Liver (tissue), 8 donors: ENCODE measurements at regions not wholly inside any gene's neighbourhood (a gene's known extent, or its start where the extent isn't known, plus 50 kb on each side); places are given as distances from the start of the nearest gene placed in this dataset.

Source experiments
- DNase-seq: peaks from one replicate; pipeline ENCODE4 v3.0.0-alpha.2; 2017; ENCODE audit warnings: low spot score
- H3K27ac ChIP-seq, 2 donors: one replicate each; pipeline ENCODE4 v1.7.0; 2013; ENCODE audit warnings: inconsistent platforms in 2 of 2, low read length in 2 of 2, control low read depth in 1 of 2, low read depth in 1 of 2, mild to moderate bottlenecking in 1 of 2
- H3K27me3 ChIP-seq, 4 donors: one replicate each; pipeline versions ENCODE4 v1.6.1 to v1.7.0; 2013; ENCODE audit warnings: low read length in 3 of 4, inconsistent platforms in 1 of 4, mild to moderate bottlenecking in 1 of 4, moderate library complexity in 1 of 4; ENCODE audit not compliant: control insufficient read depth in 4 of 4, insufficient read depth in 4 of 4
- H3K36me3 ChIP-seq, 4 donors: one replicate each; pipeline versions ENCODE4 v1.6.1 to v1.7.0; 2013; ENCODE audit warnings: low read length in 3 of 4, mild to moderate bottlenecking in 3 of 4, low read depth in 1 of 4, moderate library complexity in 1 of 4; ENCODE audit not compliant: control insufficient read depth in 4 of 4, insufficient read depth in 3 of 4
- H3K4me1 ChIP-seq, 4 donors: one replicate each; pipeline versions ENCODE4 v1.6.1 to v1.7.0; 2013; ENCODE audit warnings: low read length in 3 of 4, mild to moderate bottlenecking in 3 of 4, moderate library complexity in 1 of 4; ENCODE audit not compliant: control insufficient read depth in 4 of 4, insufficient read depth in 4 of 4
- H3K4me3 ChIP-seq, 3 donors: one replicate each; pipeline versions ENCODE4 v1.6.1 to v1.7.0; 2013; ENCODE audit warnings: low read length in 3 of 3, control low read depth in 1 of 3, low read depth in 1 of 3, mild to moderate bottlenecking in 1 of 3
- H3K9ac ChIP-seq, 2 donors: one replicate each; pipeline ENCODE4 v1.7.0; 2013; ENCODE audit warnings: low read length in 2 of 2, mild to moderate bottlenecking in 2 of 2, moderate library complexity in 2 of 2, control low read depth in 1 of 2, low read depth in 1 of 2
- H3K9me3 ChIP-seq, 4 donors: one replicate each; pipeline versions ENCODE4 v1.6.1 to v1.7.0; 2013; ENCODE audit warnings: low read length in 3 of 4; ENCODE audit not compliant: control insufficient read depth in 4 of 4
- ATF3 ChIP-seq: IDR thresholded peaks from 2 replicates; pipeline ENCODE4 v1.6.1; 2016; ENCODE audit warnings: antibody characterized with exemption
- CTCF ChIP-seq: fragments of 150-350 bp; IDR thresholded peaks from 2 replicates; pipeline ENCODE4 v1.5.1; 2017; ENCODE audit warnings: improper control_type of control experiment, low read depth, low read length; ENCODE audit not compliant: missing input control
- EGR1 ChIP-seq, 2 donors: IDR thresholded peaks; 2 replicates each; pipeline ENCODE4 v1.6.1; 2016 to 2018; ENCODE audit warnings: antibody characterized with exemption in 2 of 2, low read depth in 2 of 2
- FOXA1 ChIP-seq: IDR thresholded peaks from 2 replicates; pipeline ENCODE4 v1.6.1; 2016; ENCODE audit warnings: antibody characterized with exemption
- FOXA2 ChIP-seq: IDR thresholded peaks from 2 replicates; pipeline ENCODE4 v1.6.1; 2016; ENCODE audit warnings: antibody characterized with exemption
- GABPA ChIP-seq, 2 donors: IDR thresholded peaks in 1 of 2; conservative IDR thresholded peaks in 1 of 2; 2 replicates each; pipeline ENCODE4 v1.6.1; 2016; ENCODE audit warnings: antibody characterized with exemption in 2 of 2, mild to moderate bottlenecking in 1 of 2, moderate library complexity in 1 of 2
- HNF4A ChIP-seq, 2 donors: conservative IDR thresholded peaks; 2 replicates each; pipeline ENCODE4 v1.6.1; 2016; ENCODE audit warnings: antibody characterized with exemption in 2 of 2, mild to moderate bottlenecking in 2 of 2
- HNF4G ChIP-seq: IDR thresholded peaks from 2 replicates; pipeline ENCODE4 v1.6.1; 2016; ENCODE audit warnings: antibody characterized with exemption
- JUND ChIP-seq, 2 donors: IDR thresholded peaks; 2 replicates each; pipeline ENCODE4 v1.6.1; 2016; ENCODE audit warnings: antibody characterized with exemption in 2 of 2
- MAX ChIP-seq: IDR thresholded peaks from 2 replicates; pipeline ENCODE4 v1.6.1; 2016; ENCODE audit warnings: antibody characterized with exemption
- NR2F2 ChIP-seq: IDR thresholded peaks from 2 replicates; pipeline ENCODE4 v1.6.1; 2016; ENCODE audit warnings: antibody characterized with exemption
- RAD21 ChIP-seq, 2 donors: IDR thresholded peaks; 2 replicates each; pipeline ENCODE4 v1.6.1; 2016; ENCODE audit warnings: antibody characterized with exemption in 2 of 2, mild to moderate bottlenecking in 2 of 2
- REST ChIP-seq: IDR thresholded peaks from 2 replicates; pipeline ENCODE4 v1.6.1; 2016; ENCODE audit warnings: antibody characterized with exemption, mild to moderate bottlenecking
- RXRA ChIP-seq, 2 donors: IDR thresholded peaks; 2 replicates each; pipeline ENCODE4 v1.6.1; 2017 to 2018; ENCODE audit warnings: antibody characterized with exemption in 2 of 2, mild to moderate bottlenecking in 1 of 2
- SP1 ChIP-seq: IDR thresholded peaks from 2 replicates; pipeline ENCODE4 v1.6.1; 2018; ENCODE audit warnings: antibody characterized with exemption, mild to moderate bottlenecking
- TAF1 ChIP-seq: conservative IDR thresholded peaks from 2 replicates; pipeline ENCODE4 v1.6.1; 2016; ENCODE audit warnings: antibody characterized with exemption, mild to moderate bottlenecking
- YY1 ChIP-seq: IDR thresholded peaks from 2 replicates; pipeline ENCODE4 v1.6.1; 2016; ENCODE audit warnings: antibody characterized with exemption, mild to moderate bottlenecking
- ZBTB33 ChIP-seq: IDR thresholded peaks from 2 replicates; pipeline ENCODE4 v1.6.1; 2016; ENCODE audit warnings: antibody characterized with exemption
- WGBS: extraction: QIAGEN DNeasy Blood & Tissue Kit; methylation state at CpG from one replicate; pipeline ENCODE4 v1.1.7; 2013; 5-methylcytosine and 5-hydroxymethylcytosine counted together
- donor health status: healthy.
- donor health status: healthy.
- donor health status: healthy.
- donor health status: healthy.
- donor health status: healthy.

GRCh38 chr1:192475329-192475728, 100.2 kb upstream of the RGS1 start:
- DNase-seq: no peak
- Histone ChIP-seq H3K27me3 (no peaks in the 10 kb centered on the region), H3K36me3 (no peaks in the 10 kb centered on the region), H3K4me3 (no peak overlapping the region), H3K4me1 (no peaks in the 10 kb centered on the region), H3K9ac (no peak overlapping the region), H3K9me3 (no peaks in the 10 kb centered on the region), H3K27ac (no peak overlapping the region)
- TF ChIP-seq YY1: no peak
- no peak for TF ChIP-seq RXRA (IDR thresholded peaks at IDR 0.05)
- TF ChIP-seq FOXA2: no peak
- no peak for TF ChIP-seq HNF4G
- TF ChIP-seq ATF3: no peak
- no peak for TF ChIP-seq ZBTB33
- TF ChIP-seq NR2F2: no peak
- TF ChIP-seq REST: no peak
- TF ChIP-seq JUND (IDR thresholded peaks at IDR 0.05): no peak
- TF ChIP-seq CTCF: no peak
- TF ChIP-seq MAX: no peak
- WGBS: 90% methylated on average over 6 of the region's 6 CpGs

GRCh38 chr1:192475970-192476369, 99.6 kb upstream of the RGS1 start:
- H3K27ac ChIP-seq: no peak overlapping the region
- H3K9ac ChIP-seq: no peak overlapping the region
- WGBS: 93% methylated on average over 3 of the region's 3 CpGs
- no peak for DNase-seq
- H3K27me3 ChIP-seq: no peaks in the 10 kb centered on the region
- H3K9me3 ChIP-seq: no peaks in the 10 kb centered on the region
- H3K36me3 ChIP-seq: no peaks in the 10 kb centered on the region
- no peaks in the 10 kb centered on the region for H3K4me1 ChIP-seq
- H3K4me3 ChIP-seq: no peak overlapping the region
- TF ChIP-seq HNF4G (no peak), YY1 (no peak), GABPA (IDR thresholded peaks at IDR 0.05 in 1 of 2, conservative IDR thresholded peaks at IDR 0.05 in 1 of 2) (no peak), ATF3 (no peak), EGR1 (IDR thresholded peaks at IDR 0.05; ENCODE audit: low read depth in 2 of 2) (no peak), ZBTB33 (no peak), TAF1 (no peak), SP1 (no peak), REST (no peak), MAX (no peak), RAD21 (IDR thresholded peaks at IDR 0.05) (no peak), FOXA1 (no peak), HNF4A (conservative IDR thresholded peaks at IDR 0.05) (no peak), RXRA (IDR thresholded peaks at IDR 0.05) (no peak), FOXA2 (no peak), JUND (IDR thresholded peaks at IDR 0.05) (no peak), NR2F2 (no peak)
